T follicular helper cell (primary cell): ENCODE measurements at regions not wholly inside any gene's neighbourhood (a gene's known extent, or its start where the extent isn't known, plus 50 kb on each side); places are given as distances from the start of the nearest gene placed in this dataset.
"Not testable (repeated sequence)": the region's sequence is repeated elsewhere in the genome, so short reads cannot be mapped to it uniquely, and the experiment has no call there.

Experiments
- DNase-seq: peaks from one replicate; pipeline ENCODE4 v3.0.0-alpha.2; 2020; ENCODE audit warnings: low read depth

DNA sequence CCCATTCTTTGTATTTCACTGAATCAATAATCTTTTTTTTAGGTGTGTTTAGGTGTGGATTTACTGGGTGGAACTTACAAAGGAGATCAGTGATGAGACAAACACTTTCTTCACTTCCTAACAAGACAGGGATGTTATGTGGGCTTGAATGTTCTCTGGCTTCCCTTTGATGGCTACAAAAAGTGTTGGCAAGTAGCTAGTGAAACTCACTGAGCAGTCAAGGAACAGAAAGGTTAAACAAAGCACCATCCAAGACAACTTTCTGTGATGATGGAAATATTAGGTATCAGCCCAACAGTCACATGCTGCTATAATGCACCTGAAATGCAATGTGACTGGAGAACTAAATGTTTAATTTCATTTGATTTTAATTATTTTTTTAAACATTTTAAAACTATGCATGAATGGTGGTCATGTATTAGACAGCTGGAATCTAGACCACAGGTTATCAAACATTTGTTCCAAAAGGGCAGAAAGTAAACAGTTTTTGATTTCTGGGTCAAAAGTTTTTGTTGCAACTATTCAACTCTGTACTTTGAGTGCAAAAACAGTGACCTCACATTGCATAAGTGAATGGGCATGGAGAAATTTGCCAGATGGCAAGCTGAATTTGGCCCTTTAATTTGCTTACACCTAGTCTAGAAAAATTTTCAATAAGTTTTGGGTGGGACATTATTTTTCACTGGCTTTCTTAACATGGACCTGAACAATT lies 1272.7 kb upstream of the TMEFF2 start:
- no peak for DNase-seq

DNA sequence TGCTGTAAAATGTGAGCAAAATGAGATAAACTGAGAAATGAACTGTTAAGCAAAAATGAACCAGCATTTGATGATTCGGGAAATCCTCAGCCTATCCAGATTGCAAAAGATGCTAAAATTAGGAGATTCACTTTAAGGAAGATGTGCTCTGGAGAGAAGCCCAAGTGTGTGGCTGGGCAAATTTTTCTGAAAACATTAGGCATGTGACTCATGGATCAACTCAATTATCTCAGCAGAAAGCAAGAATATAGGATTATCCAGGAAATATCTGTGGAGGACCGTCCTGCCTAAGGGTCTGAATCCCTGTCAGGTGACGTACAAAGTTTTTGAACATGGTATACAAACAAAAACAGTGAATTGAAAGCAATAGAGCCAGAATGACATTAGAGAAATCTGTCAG lies 1268.3 kb upstream of the TMEFF2 start:
- no peak for DNase-seq

DNA sequence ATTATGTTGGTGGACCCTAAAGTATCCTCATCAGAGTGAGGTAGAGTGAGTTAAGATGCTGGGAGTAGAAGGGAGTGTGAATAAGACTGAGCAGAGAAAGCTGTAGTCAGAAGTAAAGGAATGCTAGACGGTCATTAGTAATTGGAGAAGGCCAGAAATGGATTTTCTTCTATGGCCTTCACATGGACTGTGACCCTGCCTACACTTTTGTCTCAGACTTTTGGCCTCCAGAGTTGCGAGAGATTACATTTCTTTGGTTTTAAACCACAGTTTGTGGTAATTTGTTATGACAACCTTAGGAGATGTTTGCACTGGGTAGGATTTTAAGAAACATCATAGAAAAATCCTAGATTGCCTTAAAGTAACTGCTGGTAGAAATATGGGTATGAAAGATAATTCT lies 1267.7 kb upstream of the TMEFF2 start:
- no peak for DNase-seq

DNA sequence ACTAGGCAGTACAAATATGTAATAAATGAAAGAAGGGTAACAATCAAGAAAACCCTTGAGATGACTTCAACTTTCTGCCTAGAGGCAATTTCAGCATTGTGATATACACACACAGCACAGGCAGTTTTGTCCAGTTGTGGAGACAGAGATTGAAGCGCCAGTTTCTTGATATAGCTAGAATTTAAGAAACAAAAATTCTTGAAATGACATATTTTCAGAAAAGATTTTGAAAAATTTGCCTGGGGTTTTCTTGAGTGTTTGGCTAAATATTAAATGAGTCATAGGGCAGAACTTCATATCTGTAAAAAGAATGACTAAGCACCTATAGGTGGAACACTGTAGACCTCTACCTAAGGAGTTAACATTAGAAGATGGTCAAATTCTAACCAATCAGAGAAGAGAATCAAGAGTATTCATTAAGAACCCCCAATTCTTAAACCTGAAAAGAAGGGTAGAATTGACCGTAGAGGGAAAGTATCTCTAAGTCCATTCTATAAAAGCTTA lies 1266.8 kb upstream of the TMEFF2 start:
- no peak for DNase-seq

DNA sequence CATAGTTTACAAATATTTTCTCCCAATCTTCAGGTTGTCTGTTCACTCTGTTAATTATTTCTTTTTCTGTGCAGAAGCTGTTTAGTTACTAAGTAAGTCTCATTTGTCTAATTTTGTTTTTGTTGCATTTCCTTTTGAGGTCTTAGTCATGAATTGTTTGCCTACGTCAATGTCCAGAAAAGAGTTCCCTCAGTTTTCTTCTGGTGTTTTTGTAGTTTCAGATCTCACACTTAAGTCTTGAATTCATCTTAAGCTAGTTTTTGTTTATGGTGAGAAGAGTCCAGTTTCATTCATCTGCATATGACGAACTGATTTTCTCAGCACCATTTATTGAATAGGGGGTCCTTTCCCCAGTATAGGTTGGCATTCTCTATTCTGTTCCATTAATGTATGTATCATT lies 1252.2 kb upstream of the TMEFF2 start:
- DNase-seq = no peak

DNA sequence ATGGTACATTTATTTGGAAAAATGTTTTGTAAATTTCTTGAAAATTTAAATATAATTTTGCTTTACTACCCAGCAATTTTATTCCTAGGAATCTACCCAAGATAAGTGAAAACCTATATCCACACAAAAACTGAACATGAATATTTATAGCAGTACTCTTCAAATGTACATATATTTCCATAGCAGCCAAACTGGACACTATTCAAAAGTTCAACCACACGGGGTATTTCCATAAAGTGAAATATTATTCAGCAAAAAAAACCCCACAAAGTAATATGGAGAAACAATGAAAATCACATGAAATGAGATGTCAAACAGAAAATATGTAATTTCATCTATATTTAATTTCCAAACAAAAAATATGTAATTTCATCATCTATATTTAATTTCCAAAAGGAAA lies 1247.6 kb upstream of the TMEFF2 start:
- no peak for DNase-seq

DNA sequence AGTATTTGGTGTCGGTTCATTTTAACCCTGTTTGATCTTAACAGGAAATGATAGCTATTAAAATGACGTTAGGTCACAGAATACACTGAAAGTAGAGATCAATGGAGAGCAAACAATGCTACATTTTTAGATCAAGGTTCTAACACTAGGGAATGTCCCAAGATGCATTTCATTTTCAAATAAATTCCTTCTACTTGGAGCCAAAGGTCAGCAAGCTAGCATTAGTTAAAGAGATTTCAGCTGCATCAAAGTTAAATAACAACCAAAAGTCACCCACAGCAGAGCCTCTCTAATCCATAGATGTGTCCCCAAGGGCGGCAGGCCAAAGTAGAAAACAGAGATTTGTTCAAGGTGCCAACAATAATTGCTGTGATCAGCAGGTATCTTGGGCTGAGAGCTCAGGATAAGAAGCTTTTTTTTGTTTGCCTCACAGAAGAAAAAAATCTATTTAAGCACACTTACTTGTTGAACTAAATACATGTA lies 1233.6 kb upstream of the TMEFF2 start:
- DNase-seq = no peak

DNA sequence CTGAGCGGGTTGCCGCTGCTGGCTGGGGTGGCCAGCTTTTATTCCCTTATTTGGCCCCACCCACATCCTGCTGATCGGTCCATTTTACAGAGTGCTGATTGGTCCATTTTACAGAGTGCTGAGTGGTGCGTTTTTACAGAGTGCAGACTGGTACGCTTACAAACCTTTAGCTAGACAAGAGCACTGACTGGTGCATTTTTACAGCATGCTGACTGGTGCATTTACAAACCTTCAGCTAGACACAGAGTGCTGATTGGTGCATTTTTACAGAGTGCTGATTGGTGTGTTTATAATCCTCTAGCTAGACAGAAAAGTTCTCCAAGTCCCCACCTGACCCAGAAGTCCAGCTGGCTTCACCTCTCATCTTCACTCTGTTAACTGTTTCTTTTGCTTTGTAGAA lies 1217.6 kb upstream of the TMEFF2 start:
- DNase-seq = not testable (repeated sequence)

DNA sequence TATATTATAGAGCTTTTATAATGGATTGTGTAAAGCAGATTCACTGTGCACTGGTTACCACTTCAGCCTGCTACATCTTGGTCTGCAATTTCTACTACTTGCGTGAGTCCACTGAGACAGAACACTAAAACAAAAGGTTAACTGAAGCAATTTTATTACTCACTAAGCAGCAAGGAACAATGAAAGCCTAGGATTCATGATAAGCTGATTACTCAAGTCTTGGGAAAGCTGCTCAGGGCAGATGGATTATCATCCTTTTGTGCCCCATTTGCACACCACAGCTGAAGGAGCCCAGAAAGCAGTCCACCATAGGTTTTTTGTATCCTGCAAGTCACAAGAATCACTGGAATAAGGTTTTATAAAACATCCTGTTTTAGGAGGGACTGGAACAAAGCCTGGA lies 1215.2 kb upstream of the TMEFF2 start:
- no peak for DNase-seq

DNA sequence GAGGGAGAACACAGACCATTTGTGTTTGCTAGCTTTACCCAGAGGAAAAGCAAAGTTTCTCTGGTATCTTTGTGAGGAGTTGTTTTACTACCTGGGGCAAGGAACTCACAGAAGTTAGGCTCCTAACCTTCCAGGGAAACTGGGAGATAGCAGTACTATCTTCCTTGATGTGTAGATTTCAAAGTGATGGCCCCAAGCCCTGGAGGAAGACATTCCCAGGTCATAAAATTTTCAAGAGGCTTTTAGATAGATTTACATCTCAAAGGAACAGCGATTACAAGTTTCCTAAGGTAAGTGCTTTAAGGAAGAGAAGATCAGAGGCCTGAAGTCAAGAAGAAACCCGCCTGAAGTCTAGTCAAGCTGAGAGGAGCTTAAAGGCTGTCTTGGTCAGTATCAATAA lies 1187.8 kb upstream of the TMEFF2 start:
- DNase-seq = no peak

DNA sequence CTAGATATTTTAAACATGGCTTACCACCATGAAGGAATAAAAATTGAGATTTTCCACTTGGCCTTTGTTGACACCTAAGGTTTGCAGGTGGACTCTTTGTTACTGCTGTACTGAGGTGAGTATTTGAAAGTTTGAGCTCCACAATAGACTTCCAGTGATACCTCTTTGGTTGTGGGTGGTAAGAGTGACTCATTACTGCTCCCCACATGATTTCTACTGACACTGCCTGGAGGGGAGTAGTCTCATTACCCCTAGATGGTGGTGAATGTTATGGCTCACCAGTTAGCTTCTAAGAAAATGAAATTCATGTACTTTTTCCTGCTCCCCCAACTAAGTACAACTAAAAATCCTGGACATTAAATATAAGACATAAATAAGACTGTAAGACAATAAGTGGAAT lies 1183.1 kb upstream of the TMEFF2 start:
- DNase-seq = no peak

DNA sequence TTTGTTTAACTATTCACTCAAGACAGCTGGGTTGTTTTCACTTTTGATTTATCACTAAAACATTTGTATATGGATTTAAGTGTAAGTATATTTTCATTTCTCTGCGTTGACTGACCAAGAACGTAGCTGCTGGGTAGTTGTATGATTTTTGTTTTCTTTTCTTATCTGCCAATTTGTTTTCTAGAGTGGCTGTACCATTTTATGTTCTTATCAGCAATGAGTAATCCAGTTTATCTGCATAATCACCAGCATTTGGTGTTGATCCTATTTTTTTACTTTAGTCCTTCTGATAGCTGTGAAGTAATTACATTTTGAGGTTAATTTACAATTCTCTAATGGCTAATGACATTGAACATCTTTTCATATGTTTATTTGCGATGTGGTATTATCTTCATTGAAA lies 1178.4 kb upstream of the TMEFF2 start:
- no peak for DNase-seq

DNA sequence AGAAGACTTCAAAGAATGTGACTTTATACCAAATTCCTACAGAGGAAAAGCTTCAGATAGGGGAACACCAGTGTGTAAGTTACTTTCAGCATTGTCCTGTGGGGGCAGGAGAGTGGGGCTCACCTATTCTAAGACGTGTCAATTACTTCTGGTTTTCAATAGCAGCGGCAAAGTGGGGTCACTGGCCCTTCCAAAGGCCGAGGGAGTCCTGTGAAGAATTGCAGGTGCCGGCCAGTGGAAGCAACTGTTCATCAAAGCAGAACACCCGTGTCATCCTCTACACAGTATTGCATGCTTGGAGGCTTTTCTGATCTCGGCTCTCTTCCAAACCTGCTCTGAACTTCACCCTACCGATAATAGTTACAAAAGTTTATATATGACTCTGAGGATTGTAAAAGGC lies 1176.5 kb upstream of the TMEFF2 start:
- DNase-seq = no peak

DNA sequence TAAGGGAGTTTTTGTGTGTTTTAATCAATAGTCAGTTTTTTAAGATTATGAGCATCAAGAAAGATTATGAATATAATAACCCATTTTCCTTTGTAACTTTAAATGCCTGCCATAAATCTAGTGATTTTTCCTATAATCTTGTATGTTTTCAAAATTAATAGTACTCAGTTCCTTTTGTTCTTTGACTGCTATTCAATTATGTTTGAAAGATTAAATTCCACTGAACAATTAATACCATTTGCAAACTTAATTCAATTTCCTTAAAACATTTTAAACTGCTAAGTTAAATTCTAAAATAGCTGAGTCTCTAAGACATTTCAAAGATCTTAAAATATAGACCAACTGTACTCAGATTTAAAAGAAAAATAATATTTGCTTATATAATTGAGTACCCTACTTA lies 1173.9 kb upstream of the TMEFF2 start:
- DNase-seq = no peak

DNA sequence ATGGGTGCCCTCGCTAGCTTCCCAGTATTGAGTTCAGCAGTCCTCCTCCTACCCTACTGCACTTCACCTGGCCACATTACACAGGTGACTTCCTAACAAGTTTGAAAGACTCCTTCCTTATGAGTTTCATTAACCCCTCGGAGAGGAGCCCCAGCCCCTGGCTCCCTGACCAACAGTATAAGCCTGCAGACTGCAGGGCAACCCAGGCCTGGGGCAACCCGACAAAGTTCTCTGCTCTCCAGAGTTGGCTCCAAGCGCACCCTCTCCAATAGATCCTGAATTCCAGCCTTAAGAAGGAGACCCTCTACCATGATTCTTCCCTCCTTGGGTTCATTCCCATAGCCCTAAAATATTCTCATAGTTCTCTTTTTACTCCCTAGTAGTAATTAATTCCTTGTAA lies 1162.8 kb upstream of the TMEFF2 start:
- no peak for DNase-seq

DNA sequence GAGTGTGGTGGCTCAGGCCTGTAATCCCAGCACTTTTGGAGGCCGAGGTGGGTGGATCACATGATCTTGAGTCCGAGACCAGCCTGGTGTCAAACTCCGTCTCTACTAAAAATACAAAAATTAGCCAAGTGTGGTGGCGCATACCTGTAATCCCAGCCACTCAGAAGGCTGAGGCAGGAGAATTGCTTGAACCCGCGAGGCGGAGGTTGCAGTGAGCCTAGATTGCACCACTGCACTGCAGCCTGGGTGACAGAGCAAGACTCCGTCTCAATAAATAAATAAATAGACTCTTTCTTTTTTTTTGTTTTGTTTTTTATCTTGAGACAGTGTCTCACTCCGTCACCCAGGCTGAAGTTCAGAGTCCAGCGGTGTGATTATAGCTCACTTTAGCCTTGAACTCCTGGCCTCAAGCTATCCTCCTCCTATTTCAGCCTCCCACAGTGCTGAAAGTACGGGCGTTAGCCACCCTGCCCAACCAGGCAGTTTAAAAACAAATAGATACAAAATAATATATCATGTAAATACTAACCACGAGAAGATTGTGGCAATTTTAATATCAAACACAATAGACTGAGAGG lies 1158.0 kb upstream of the TMEFF2 start:
- not testable (repeated sequence) for DNase-seq

DNA sequence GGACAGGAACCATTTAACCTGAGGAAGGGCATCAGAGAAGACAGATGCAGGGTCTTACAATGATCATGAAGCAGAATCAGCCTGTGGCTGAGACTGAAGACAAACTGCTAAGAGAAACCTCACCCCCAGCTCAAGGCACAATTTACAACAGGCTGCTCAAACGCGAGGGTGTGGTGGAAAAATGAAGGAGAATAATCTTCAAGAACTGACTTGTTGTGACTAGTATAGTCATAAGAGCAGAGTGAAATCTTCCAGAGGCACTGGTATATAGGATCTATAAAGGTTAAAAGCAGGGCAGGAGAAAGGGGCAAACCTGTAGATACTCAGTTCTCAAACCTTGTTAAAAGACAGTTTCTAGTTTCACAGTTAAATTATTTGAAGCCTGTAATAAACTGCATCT lies 1155.8 kb upstream of the TMEFF2 start:
- no peak for DNase-seq

DNA sequence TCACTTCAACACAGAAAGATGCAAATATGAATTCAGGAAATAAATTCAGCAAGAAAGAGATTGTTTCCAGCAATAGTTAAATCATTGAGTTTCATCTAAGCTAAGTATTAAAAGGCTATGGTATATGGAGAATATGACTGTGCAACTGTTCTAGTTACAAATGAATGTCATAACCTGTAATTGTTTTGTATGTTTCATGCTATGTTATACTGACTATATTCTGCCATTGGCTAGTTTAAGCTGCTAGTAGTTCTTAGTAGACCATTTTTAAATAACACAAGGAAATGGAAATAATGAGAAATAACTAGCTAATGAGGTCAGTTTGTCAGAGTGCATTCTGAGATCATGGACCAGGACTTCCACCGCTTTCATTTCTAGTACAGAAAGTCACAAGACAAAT lies 1154.9 kb upstream of the TMEFF2 start:
- no peak for DNase-seq

DNA sequence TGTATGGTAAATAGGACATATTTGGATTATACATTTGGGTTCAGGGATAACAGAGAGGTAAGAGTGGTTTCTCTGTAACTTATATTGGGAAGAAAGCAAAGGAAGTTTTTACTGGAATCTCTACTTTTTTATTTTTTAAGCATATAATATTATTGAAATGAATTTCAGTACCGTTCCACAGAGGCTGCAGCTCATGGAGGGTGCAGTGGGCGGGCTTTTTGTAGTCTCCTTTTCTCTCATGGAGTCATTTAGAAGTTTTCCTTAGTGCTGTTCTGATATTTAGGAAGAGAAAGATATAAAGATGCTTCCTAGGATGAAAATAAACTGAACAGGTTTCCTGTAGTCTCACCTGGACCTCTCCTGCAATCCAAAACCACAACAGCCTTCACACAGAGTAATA lies 1153.3 kb upstream of the TMEFF2 start:
- no peak for DNase-seq

DNA sequence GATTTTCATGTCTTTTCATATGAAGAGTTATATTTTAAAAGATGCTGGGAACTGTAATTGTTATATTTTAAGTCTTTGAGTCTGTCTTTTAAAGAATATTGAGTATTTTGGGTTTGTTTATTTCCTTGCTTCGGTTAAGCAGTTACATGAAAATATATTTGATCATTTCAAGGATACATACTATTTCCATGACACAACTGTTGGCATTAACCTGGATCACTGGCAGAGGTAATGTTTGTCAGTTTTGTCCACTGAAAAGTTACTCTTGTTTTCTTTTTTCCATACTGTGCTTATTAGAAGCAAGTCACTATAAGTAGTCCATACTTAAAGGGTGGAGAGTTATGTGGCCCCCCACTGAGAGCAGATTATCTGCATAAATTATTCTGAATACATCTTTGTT lies 1142.0 kb upstream of the TMEFF2 start:
- DNase-seq = no peak

DNA sequence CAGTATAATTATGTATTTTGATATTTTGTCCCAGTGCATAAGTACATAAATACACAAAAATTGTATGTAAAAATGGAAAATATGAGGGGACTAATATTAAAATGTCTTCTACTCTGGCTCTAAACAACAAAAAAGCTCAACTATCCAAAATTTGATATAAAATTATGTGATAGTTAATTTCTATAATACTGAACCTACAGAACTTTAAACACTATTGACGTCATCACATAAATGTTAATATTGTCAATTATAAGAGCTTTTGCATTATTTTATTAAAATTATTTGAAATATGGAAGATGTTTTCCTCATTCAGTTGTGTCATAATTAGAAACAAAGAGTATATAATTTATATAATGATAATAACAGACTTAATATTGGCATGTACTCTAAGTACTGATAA lies 1139.7 kb upstream of the TMEFF2 start:
- DNase-seq = no peak

DNA sequence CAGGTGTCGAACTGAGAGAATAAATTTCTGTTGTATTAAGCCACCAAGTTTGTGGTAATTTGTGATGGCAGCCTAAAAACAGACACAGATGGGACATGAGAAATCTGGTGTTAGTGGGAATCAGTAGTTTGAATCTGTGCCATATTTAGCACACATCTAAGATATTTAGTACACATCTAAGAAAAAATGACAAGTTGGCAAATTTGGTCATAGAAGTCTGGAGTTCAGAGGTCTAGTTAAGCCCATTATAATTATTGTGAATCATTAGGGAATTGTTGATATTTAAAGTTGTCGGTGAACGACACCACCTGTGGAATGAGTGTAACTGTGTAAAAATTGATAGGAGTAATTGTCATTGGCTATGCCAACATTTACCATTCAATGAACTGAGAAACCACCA lies 1138.8 kb upstream of the TMEFF2 start:
- no peak for DNase-seq

DNA sequence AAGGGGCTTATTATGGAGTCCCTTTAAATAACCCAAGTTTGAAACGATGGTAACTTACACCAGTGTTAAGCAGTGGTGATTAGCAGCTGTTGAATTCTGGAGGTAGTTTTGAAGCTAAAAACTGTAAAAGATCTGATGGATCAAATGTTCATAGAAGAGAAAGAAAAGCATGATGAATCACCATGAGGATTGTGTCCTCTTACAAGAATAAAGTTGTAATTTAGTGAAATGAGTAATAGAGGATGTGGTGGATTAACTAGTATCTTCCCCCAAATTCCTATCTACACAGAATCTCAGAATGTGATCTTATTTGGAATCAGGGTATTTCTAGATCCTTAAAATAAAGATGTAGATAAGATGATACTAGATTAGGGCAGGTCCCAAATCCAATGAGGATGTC lies 1138.2 kb upstream of the TMEFF2 start:
- no peak for DNase-seq

DNA sequence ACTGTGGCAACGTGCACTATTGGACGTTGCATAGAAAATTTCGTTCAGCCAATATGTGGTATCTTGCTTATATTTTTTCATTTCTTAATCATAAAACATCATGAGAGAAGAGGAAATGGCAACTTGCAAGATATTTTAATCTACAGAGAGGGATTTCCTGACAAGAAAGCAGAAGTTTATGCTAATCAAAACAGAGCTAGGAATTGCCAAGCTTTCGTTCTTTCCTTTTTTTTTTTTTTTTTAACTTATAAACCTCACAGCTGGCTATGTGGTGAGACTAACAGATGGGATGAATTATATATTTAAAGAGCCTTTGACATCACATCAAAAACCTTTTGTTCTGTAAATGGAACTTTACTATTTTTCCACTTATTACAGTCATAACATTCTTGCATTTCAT lies 1136.9 kb upstream of the TMEFF2 start:
- DNase-seq = no peak
